ENCODE measurements at regions not wholly inside any gene's neighbourhood (a gene's known extent, or its start where the extent isn't known, plus 50 kb on each side); places are given as distances from the start of the nearest gene placed in this dataset.

DNA sequence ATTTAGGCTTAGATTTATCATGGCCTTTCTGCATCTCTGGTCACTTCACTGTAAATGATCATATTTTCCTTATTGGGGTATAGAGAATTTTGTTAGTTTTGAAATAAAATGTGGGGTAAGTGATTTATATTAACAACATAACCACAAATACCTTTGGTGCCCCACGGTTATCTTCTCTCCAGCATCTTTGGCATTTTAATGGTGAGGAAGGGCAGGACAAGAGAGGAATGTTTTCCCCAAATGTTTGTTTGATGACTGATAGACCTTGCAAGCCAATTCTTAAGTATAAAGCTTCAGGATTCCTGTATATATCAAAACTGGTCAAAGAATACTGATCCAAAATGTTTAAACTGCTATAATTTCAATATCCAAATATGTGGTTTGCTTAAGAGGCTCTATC is 171.6 kb upstream of the SMLR1 start:
- no TSS peak for BruUV-seq (replicated peaks)

DNA sequence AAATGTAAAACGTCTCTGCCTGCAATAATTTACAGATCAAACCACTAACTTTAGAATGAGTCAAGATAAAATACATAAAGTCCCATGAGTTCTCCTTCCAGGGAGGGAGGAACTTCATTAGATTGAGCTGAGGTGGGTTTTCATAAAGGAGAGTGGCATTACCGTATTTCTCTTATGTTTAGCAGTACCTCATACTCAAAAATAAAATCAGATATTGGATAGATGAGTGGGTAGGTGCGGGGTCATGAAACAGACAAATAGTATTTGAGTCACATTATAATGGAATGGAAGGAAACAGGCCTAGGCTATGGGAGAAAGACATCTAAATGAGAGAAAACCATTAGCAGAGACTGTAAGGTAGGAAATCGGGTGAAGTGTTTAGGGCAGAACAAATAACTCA is 166.1 kb upstream of the SMLR1 start:
- ATAC-seq (no peak), DNase-seq (no peak)
- no TSS peak for BruUV-seq (replicated peaks)
- no peak overlapping the region for H2AFZ ChIP-seq (ENCODE audit: low read length)
- TF ChIP-seq CTCF (conservative IDR thresholded peaks at IDR 0.05; ENCODE audit: low read depth, low read length) (no peak), EZH2phosphoT487 (IDR thresholded peaks at IDR 0.05; ENCODE audit: borderline replicate concordance, low read length) (no peak), EZH2 (IDR thresholded peaks at IDR 0.05; ENCODE audit: low read length, unreplicated experiment) (no peak)
- no peaks in the 10 kb centered on the region for H3K9me2 ChIP-seq (replicated peaks; ENCODE audit: low read length)
- no peak overlapping the region for H3K4me2 ChIP-seq (ENCODE audit: low read length)
- no peaks in the 10 kb centered on the region for H3K79me2 ChIP-seq (ENCODE audit: low read length)
- H4K20me1 ChIP-seq (ENCODE audit: low read length): no peaks in the 10 kb centered on the region
- H3K4me1 ChIP-seq (ENCODE audit: insufficient read depth, low read length): no peaks in the 10 kb centered on the region
- POLR2A ChIA-PET (ENCODE audit: unreplicated experiment): no interaction called here
- CTCF ChIA-PET: no interaction called here
- H3K27me3 ChIP-seq (ENCODE audit: low read length): no peaks in the 10 kb centered on the region
- H3K9me3 ChIP-seq (ENCODE audit: low read length): no peaks in the 10 kb centered on the region
- H3F3A ChIP-seq (ENCODE audit: low read length, unreplicated experiment): no peaks in the 10 kb centered on the region
- H3K9ac ChIP-seq (ENCODE audit: low read length): no peak overlapping the region
- intact Hi-C loops (cut with micrococcal nuclease): no loop called here
- H3K36me3 ChIP-seq (ENCODE audit: low read depth, low read length): no peaks in the 10 kb centered on the region
- no peak overlapping the region for H3K27ac ChIP-seq (ENCODE audit: low read length)
- no peak overlapping the region for H3K4me3 ChIP-seq (ENCODE audit: low read length)

More for the DNA sequence above, 171.6 kb upstream of the SMLR1 start:
- ATAC-seq (no peak), DNase-seq (no peak)
- H3F3A ChIP-seq (ENCODE audit: low read length, unreplicated experiment): no peaks in the 10 kb centered on the region
- no peak overlapping the region for H3K4me3 ChIP-seq (ENCODE audit: low read length)
- H3K27ac ChIP-seq (ENCODE audit: low read length): no peak overlapping the region
- CTCF ChIA-PET: no interaction called here
- H3K79me2 ChIP-seq (ENCODE audit: low read length): no peaks in the 10 kb centered on the region
- POLR2A ChIA-PET (ENCODE audit: unreplicated experiment): no interaction called here
- H4K20me1 ChIP-seq (ENCODE audit: low read length): no peaks in the 10 kb centered on the region
- H3K36me3 ChIP-seq (ENCODE audit: low read depth, low read length): no peaks in the 10 kb centered on the region
- intact Hi-C loops (cut with micrococcal nuclease): no loop called here
- H3K4me2 ChIP-seq (ENCODE audit: low read length): no peak overlapping the region
- H3K9me2 ChIP-seq (replicated peaks; ENCODE audit: low read length): no peaks in the 10 kb centered on the region
- H3K9ac ChIP-seq (ENCODE audit: low read length): no peak overlapping the region
- no peak for TF ChIP-seq EZH2 (IDR thresholded peaks at IDR 0.05; ENCODE audit: low read length, unreplicated experiment)
- no peak for TF ChIP-seq EZH2phosphoT487 (IDR thresholded peaks at IDR 0.05; ENCODE audit: borderline replicate concordance, low read length)
- no peak for TF ChIP-seq CTCF (conservative IDR thresholded peaks at IDR 0.05; ENCODE audit: low read depth, low read length)
- no peaks in the 10 kb centered on the region for H3K4me1 ChIP-seq (ENCODE audit: insufficient read depth, low read length)
- no peaks in the 10 kb centered on the region for H3K27me3 ChIP-seq (ENCODE audit: low read length)
- H3K9me3 ChIP-seq (ENCODE audit: low read length): no peaks in the 10 kb centered on the region
- no peak overlapping the region for H2AFZ ChIP-seq (ENCODE audit: low read length)

DNA sequence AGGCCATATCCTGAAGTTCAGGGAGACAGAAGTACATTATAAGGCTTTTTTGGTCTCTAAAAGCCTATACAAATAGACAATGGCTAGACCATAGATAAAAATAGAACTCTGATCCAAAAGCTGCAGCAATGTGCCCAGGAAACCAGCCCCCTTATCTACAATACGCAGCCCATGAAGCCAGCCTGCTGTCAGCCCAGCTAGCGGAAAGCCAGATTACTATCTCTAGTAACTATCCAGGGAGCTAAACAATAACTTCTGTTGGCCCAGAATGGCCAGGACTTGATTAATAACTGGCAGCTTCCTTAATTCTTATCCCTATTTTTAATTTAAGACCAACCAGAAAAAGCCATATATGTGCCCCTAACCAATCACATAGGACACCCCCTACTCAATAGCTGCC is 160.4 kb upstream of the SMLR1 start:
- no peaks in the 10 kb centered on the region for H4K20me1 ChIP-seq (ENCODE audit: low read length)
- H3K27ac ChIP-seq (ENCODE audit: low read length): no peak overlapping the region
- ChIA-PET POLR2A (ENCODE audit: unreplicated experiment) (no interaction called here), CTCF (no interaction called here)
- no peak overlapping the region for H3K4me2 ChIP-seq (ENCODE audit: low read length)
- no peaks in the 10 kb centered on the region for H3K27me3 ChIP-seq (ENCODE audit: low read length)
- no peak for TF ChIP-seq EZH2 (IDR thresholded peaks at IDR 0.05; ENCODE audit: low read length, unreplicated experiment)
- TF ChIP-seq CTCF (conservative IDR thresholded peaks at IDR 0.05; ENCODE audit: low read depth, low read length): no peak
- no peak for TF ChIP-seq EZH2phosphoT487 (IDR thresholded peaks at IDR 0.05; ENCODE audit: borderline replicate concordance, low read length)
- ATAC-seq (no peak), DNase-seq (no peak)
- H2AFZ ChIP-seq (ENCODE audit: low read length): no peak overlapping the region
- no peak overlapping the region for H3K9ac ChIP-seq (ENCODE audit: low read length)
- H3K4me3 ChIP-seq (ENCODE audit: low read length): no peak overlapping the region
- no peaks in the 10 kb centered on the region for H3K9me3 ChIP-seq (ENCODE audit: low read length)
- no peaks in the 10 kb centered on the region for H3K36me3 ChIP-seq (ENCODE audit: low read depth, low read length)
- no peaks in the 10 kb centered on the region for H3K4me1 ChIP-seq (ENCODE audit: insufficient read depth, low read length)
- no peaks in the 10 kb centered on the region for H3F3A ChIP-seq (ENCODE audit: low read length, unreplicated experiment)
- H3K9me2 ChIP-seq (replicated peaks; ENCODE audit: low read length): no peaks in the 10 kb centered on the region
- BruUV-seq (replicated peaks): no TSS peak
- no peaks in the 10 kb centered on the region for H3K79me2 ChIP-seq (ENCODE audit: low read length)
- intact Hi-C loops (cut with micrococcal nuclease): no loop called here

All from PC-3 (cell line).